ENCODE measurements at regions not wholly inside any gene's neighbourhood (a gene's known extent, or its start where the extent isn't known, plus 50 kb on each side); places are given as distances from the start of the nearest gene placed in this dataset.

DNA sequence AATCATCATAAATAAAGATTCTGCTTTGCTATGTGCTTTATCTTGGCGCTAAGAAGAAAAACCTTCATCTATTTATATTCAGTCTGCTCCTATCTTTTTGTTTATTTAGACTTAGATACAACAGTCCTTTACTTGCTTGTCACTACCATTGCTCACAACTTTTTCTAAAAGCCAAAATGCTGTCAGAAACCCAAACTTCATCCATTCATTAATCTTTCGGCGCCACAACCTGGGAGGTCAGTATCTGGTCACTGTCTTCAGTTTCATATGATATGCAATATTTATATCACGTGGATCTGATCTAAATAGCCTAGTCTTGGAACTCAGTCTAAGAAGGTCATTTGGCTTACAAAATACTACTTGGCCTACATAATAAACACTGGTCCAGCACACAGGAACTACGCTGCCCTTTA, 159.3 kb upstream of the TARS1 start:
- TF ChIP-seq, protein P1, sequence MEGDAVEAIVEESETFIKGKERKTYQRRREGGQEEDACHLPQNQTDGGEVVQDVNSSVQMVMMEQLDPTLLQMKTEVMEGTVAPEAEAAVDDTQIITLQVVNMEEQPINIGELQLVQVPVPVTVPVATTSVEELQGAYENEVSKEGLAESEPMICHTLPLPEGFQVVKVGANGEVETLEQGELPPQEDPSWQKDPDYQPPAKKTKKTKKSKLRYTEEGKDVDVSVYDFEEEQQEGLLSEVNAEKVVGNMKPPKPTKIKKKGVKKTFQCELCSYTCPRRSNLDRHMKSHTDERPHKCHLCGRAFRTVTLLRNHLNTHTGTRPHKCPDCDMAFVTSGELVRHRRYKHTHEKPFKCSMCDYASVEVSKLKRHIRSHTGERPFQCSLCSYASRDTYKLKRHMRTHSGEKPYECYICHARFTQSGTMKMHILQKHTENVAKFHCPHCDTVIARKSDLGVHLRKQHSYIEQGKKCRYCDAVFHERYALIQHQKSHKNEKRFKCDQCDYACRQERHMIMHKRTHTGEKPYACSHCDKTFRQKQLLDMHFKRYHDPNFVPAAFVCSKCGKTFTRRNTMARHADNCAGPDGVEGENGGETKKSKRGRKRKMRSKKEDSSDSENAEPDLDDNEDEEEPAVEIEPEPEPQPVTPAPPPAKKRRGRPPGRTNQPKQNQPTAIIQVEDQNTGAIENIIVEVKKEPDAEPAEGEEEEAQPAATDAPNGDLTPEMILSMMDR (conservative IDR thresholded peaks at IDR 0.05; ENCODE audit: control insufficient read depth, insufficient read depth, low read depth, low read length): no peak
- no peak overlapping the region for H3K4me3 ChIP-seq (ENCODE audit: control insufficient read depth, low read depth, low read length)
- peak; percentile 36 for DNase-seq (ENCODE audit: low read depth)

DNA sequence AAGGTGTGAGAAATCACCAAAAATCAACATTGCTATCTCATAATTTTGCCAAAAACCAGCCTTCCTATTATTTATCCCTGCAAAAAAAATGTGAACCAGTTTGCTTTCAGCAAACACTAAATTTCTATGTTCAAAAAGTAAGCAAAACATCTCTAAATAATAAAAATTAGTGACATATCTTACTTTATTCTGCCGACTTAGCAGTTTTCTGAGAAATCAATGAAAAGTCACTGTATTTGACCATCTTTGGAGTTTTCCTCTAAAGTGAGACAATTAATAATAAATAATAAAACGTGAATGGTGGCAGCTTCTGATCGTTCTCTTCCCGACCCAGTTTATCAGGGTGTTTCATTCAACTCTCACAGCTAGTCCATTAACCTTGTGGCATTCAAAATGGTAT, 158.6 kb upstream of the TARS1 start:
- H3K4me3 ChIP-seq (ENCODE audit: control insufficient read depth, low read depth, low read length): no peak overlapping the region
- TF ChIP-seq, protein P1 (conservative IDR thresholded peaks at IDR 0.05; ENCODE audit: control insufficient read depth, insufficient read depth, low read depth, low read length): no peak
- DNase-seq (ENCODE audit: low read depth): no peak

DNA sequence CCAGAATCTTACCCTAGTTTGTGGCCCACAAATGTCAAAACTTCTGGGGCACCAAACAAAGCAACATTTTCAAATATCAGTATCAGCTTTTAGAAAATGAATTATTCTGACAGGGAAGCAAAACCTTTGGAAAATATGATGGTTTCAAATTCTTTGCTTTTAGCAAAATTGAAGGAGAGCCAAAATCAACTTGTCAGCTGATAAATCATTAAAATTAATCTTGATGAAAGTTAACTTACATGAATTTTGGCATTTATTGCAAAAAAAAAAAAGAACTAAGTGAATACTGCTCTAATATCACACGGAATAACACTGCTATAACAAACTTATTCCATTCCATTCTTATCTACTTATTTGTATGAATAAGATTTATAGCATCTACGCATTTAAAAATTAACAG, 158.1 kb upstream of the TARS1 start:
- no peak for DNase-seq (ENCODE audit: low read depth)
- no peak overlapping the region for H3K4me3 ChIP-seq (ENCODE audit: control insufficient read depth, low read depth, low read length)
- TF ChIP-seq, protein P1 (conservative IDR thresholded peaks at IDR 0.05; ENCODE audit: control insufficient read depth, insufficient read depth, low read depth, low read length): no peak

DNA sequence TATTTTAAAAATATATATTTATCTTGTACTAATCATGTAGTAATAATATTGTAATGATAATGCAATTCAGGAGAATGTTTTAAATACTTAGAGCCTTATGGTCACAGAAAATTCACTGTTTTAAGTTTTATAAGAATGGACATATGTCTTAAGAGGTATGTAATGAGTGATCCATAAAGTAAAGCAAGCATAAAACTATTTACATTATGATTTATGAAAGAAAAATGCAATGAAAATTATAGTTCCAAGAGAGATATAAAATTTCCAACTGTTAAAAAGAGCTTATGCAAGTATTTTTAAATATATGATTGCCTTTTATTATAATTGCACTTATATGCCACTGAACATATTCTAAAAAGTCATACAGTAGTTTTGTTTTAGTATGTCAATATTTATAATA, 157.5 kb upstream of the TARS1 start:
- H3K4me3 ChIP-seq (ENCODE audit: control insufficient read depth, low read depth, low read length): no peak overlapping the region
- TF ChIP-seq, protein P1 (conservative IDR thresholded peaks at IDR 0.05; ENCODE audit: control insufficient read depth, insufficient read depth, low read depth, low read length): no peak
- DNase-seq (ENCODE audit: low read depth): no peak

DNA sequence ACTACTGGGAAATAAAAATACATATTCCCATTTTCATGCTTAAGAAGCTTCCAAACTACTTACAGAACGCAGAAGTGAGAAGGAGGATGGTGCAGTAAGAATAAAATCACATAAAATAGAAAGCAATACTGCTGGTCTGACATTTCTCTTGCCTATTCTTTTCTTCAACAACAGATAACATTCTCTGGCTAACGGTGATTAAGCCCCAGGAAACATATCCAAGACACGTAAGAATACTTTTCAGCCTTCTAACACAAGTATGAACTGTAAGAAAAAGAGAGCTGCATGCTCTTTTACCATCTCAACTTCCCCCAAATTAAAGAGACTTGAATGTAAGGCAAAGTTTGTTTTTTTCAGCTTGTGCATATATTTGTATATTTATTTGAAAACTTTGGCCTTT, 156.1 kb upstream of the TARS1 start:
- TF ChIP-seq, protein P1 (conservative IDR thresholded peaks at IDR 0.05; ENCODE audit: control insufficient read depth, insufficient read depth, low read depth, low read length): no peak
- DNase-seq (ENCODE audit: low read depth): no peak
- no peak overlapping the region for H3K4me3 ChIP-seq (ENCODE audit: control insufficient read depth, low read depth, low read length)

DNA sequence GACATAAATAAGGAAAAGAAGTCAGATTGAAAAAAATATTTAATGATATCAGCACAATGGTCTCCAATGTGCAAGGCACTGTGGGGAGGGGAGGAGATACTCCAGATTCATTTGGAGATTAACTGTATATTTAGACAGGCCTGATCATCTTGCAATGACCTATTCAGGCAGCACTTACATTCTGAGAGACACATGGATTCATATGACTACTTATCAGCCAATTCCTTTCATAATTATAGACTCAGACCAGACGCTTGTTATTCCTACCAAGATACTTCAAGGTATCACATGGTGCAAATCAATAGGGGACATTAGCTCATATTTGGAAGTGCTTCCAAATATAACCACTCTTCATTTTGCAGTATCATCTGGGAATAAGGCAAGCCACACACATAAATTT, 153.5 kb upstream of the TARS1 start:
- DNase-seq (ENCODE audit: low read depth): no peak
- H3K4me3 ChIP-seq (ENCODE audit: control insufficient read depth, low read depth, low read length): no peak overlapping the region
- TF ChIP-seq, protein P1 (conservative IDR thresholded peaks at IDR 0.05; ENCODE audit: control insufficient read depth, insufficient read depth, low read depth, low read length): no peak

All from fibroblast of mammary gland (primary cell).